GM12892 (cell line): ENCODE measurements at regions not wholly inside any gene's neighbourhood (a gene's known extent, or its start where the extent isn't known, plus 50 kb on each side); places are given as distances from the start of the nearest gene placed in this dataset.

Experiments
- POLR2A ChIP-seq: IDR thresholded peaks from 2 replicates; pipeline ENCODE4 v1.6.1; 2011; ENCODE audit warnings: low read depth, low read length, control low read depth
- POLR2AphosphoS5 ChIP-seq: IDR thresholded peaks from 2 replicates; pipeline ENCODE4 v1.6.1; 2011; ENCODE audit warnings: low read depth, low read length, control low read depth

DNA sequence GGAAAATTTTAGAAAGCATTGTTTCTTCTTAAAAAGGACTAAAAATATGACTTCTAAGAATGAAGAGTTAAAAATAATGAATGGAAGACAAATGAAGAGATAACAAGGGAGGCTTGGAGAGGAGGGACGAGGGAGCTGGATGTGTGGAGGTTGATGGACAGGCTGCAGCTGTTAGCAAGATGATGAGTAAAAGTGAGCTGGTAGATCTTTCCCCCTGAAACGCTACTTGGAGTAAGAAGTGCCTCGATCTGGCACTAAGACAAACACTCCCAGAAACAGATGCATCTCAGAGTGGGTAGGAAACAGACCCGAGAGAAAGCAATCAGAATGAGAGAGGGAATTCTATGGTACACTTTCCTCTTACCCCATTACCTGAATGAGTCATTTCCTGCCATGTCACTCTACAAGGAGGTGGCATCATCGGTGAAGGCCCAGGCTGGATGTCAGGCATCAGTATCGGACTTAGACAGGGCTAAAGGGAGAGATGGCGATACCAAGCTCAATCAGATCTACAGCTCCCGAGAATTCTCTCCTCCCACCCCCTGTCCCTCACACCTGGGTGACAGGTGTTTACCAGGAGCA lies 154.1 kb upstream of the BMP2 start:
- no peak for TF ChIP-seq POLR2A
- TF ChIP-seq POLR2AphosphoS5, result no peak
